T-helper 2 cell (primary cell): ENCODE measurements at regions not wholly inside any gene's neighbourhood (a gene's known extent, or its start where the extent isn't known, plus 50 kb on each side); places are given as distances from the start of the nearest gene placed in this dataset.
A peak's percentile ranks its signal among the peaks of the same experiment; 100 is the strongest.
"Not testable (repeated sequence)": the region's sequence is repeated elsewhere in the genome, so short reads cannot be mapped to it uniquely, and the experiment has no call there.

Source experiments
- DNase-seq, 5 experiments: peaks; one replicate each; pipeline versions ENCODE4 v3.0.0 to v3.0.0-alpha.2; 2012 to 2022

GRCh38 chr2:194494401-194494800 lies 1162.6 kb upstream of the SLC39A10 start:
- DNase-seq, result no peak

GRCh38 chr2:194491409-194492115 lies 1165.5 kb upstream of the SLC39A10 start:
- DNase-seq, result peak in 1 of 5 experiments; percentile 38

- no peak for DNase-seq
Observed at GRCh38 chr2:194486326-194486725, 1170.7 kb upstream of the SLC39A10 start.

GRCh38 chr2:194483041-194483440 lies 1174.0 kb upstream of the SLC39A10 start:
- no peak for DNase-seq

- DNase-seq, result peak in 1 of 5 experiments; percentile 4
Observed at GRCh38 chr2:194465641-194466040, 1191.4 kb upstream of the SLC39A10 start.

DNA sequence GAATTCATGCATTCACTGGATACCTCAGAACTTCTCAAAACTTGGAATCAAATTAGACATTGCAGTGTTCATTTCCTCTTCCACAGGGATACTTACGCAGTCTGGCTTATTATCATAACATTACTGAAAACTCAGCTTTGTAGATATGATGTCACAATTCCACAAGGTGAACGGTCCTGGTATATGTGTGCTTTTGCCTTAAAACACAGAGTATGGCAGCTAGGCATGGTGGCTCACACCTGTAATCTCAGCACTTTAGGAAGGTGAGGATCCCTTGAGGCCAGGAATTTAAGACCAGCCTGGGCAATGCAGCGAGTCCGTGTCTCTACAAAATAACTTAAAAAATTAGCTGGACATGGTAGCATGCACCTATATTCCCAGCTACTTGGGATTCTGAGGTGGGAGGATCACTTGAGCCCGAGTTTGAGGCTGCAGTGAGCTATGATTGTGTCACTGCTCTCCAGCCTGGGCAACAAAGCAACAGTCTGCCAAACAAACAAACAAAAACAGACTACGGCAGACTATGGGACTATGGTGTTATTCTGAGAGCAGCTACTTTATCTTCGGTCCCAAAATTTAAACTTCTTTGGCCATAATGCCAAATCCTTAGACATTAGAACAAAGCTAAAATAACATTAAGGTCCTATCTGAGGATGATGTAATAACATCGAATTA lies 1191.9 kb upstream of the SLC39A10 start:
- DNase-seq, result peak in 1 of 5 experiments; percentile 34

DNA sequence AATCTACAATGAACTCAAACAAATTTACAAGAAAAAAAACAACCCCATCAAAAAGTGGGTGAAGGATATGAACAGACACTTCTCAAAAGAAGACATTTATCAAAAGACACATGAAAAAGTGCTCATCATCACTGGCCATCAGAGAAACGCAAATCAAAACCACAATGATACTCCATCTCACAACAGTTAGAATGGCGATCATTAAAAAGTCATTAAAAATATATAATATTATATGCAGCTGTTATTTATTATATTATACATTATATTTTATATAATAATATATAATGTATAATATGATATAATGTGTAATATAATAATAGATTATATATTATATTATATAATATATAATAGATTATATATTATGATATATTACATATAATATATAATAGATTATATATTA lies 1194.1 kb upstream of the SLC39A10 start:
- not testable (repeated sequence) for DNase-seq

GRCh38 chr2:194455358-194455757 lies 1201.7 kb upstream of the SLC39A10 start:
- no peak for DNase-seq

- DNase-seq, result no peak
Observed at GRCh38 chr2:194452504-194452903, 1204.5 kb upstream of the SLC39A10 start.

DNA sequence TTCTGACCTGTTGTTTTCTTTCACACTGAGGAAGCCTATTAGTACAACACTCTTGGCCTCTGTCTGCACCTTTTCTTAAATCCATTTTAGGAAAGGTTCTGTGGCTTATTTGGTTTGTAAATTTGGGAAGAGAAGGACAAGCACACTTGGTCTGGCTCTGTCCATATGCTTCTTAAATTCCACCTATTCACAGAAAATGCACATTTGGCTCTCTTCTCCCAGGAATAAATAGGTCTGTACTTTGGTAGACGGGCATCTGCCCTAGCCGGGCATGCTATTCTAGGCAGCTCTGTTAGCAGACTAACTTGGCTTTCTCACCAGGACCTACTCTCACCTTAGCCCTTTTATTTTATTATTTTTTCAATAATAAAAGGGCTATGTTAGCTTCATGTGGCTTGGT lies 1211.8 kb upstream of the SLC39A10 start:
- no peak for DNase-seq

DNA sequence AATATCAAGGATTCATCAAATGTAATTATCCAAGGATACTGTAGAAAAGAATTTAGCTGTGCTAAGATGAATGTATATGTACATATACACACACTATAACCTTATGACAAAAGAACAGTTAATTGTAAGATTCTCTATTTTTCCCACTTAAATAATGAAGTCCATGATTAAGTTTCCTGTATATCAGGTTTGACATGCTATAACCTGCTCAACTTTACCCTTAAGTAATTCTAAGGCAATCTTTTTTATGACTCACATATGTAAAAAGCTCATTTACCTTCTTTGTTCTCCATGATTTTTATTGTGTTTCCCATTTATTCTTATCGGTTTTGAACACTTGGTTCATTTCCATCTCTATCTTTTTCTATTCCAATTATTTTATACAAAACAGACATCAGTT lies 1213.1 kb upstream of the SLC39A10 start:
- DNase-seq, result no peak

GRCh38 chr2:194424683-194425209 lies 1232.3 kb upstream of the SLC39A10 start:
- DNase-seq, result no peak

- no peak for DNase-seq
Observed at GRCh38 chr2:194411221-194411620, 1245.8 kb upstream of the SLC39A10 start.

DNA sequence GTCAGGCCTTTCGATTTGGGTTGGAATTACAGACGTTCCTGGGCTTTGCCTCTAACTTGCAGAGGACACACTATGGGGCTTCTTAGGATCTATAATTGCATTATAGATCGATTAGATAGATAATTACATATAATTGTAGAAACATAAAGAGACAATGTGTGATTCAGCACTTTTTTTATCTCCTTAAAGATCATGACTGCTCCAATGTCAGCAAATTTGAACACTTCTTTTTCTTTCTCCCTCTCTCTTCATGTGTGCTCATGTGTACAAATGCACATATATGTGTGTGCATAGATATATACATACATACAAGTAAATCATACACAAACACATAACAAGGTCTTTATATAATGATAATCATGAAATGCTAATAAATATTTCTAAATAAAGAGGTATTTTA lies 1261.2 kb upstream of the SLC39A10 start:
- DNase-seq, result no peak

DNA sequence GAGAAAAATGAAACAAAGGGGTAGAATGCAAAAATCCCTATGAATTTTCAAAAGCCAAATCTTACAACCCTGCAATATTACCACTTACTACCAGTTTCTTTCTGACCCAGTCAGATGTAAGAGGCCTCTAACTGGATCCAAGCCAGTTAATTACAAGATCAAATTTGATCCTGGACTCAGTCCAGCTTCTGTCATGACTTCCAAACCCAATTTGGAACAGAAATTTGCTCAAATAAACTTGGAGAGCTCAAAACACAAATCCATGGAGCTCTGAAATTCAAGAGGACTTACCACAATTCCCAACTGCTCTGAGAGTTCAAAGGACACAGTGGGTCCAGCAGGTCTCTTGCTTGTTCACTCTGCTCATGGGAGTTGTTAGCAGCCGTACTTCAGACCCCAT lies 1271.7 kb upstream of the SLC39A10 start:
- no peak for DNase-seq

DNA sequence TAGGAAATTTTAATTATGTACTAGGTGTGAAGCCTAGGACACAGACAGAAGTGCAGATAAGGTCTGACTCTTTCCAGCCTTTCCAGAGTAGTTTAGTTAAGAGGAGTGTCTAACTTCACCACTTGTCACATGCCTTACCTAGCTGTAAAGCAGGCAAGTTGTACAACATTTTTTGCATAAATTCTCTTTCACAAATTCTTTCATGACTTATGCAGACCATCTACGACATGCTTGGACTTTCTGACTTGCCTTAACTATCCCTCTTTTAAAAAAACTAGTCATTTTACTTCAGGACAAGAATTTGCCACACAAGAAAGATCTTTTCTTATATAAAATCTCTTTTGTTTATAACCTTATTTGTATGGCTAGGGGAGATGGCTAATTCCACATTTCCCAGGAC lies 1273.6 kb upstream of the SLC39A10 start:
- DNase-seq, result peak in 1 of 5 experiments; percentile 3

GRCh38 chr2:194382221-194382620 lies 1274.8 kb upstream of the SLC39A10 start:
- DNase-seq, result no peak

DNA sequence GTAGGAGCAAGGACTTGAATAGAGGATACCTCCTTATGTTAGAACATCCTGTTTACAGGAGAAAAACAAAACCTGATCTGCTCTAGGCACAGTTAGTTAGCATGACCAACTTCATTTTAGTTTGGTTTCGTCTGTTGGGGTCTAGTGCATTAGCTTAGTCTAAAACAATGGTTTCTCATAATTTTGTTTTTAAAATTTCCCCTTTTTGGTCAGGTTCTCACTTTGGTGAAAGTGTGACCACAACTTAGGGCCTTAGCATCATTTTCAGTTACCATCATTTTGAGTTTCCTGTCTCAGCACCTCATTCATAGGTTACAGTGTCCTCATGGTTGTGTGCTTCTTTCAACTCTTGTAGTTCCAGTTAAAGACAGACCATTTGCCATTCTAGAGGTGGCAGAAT lies 1277.0 kb upstream of the SLC39A10 start:
- no peak for DNase-seq

GRCh38 chr2:194367390-194367789 lies 1289.6 kb upstream of the SLC39A10 start:
- DNase-seq, result not testable (repeated sequence)

DNA sequence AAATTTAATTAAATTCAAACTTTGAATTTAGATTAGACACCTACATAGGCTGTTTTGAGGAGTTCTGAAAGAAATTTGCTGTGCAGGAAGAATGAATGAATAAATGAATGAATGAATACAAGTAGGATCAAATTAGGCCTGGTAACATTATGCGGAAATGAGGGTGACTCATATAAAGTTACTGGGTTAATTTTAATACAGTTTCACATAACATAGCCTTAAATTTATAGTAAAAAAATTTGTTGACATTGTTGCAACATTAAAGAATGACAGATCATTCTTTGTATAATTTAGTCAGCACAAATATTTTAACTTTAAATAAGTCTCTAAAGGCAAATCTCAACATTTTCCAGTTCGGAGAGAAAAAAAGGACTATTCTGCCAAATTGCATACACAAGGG lies 1293.1 kb upstream of the SLC39A10 start:
- no peak for DNase-seq

- DNase-seq, result no peak
Observed at GRCh38 chr2:194363295-194363694, 1293.7 kb upstream of the SLC39A10 start.

- no peak for DNase-seq
Observed at GRCh38 chr2:194352505-194352904, 1304.5 kb upstream of the SLC39A10 start.

- no peak for DNase-seq
Observed at GRCh38 chr2:194346193-194346592, 1310.8 kb upstream of the SLC39A10 start.

GRCh38 chr2:194345347-194345746 lies 1311.7 kb upstream of the SLC39A10 start:
- DNase-seq, result no peak
